Neural cell (in vitro differentiated cells): ENCODE measurements at regions not wholly inside any gene's neighbourhood (a gene's known extent, or its start where the extent isn't known, plus 50 kb on each side); places are given as distances from the start of the nearest gene placed in this dataset.

Experiments
- CTCF ChIP-seq: fragments of 450-650 bp; IDR thresholded peaks from 2 replicates; pipeline ENCODE4 v1.5.1; 2014; ENCODE audit warnings: antibody characterized with exemption, mild to moderate bottlenecking, moderate library complexity; ENCODE audit not compliant: poor library complexity, severe bottlenecking
- EP300 ChIP-seq: fragments of 450-650 bp; conservative IDR thresholded peaks from 2 replicates; pipeline ENCODE4 v1.6.1; 2014; ENCODE audit warnings: antibody characterized with exemption, mild to moderate bottlenecking, moderate library complexity; ENCODE audit not compliant: poor library complexity, severe bottlenecking
- EZH2 ChIP-seq: fragments of 200-600, 300-800 bp; shearing (Covaris generic), sonication (generic); IDR thresholded peaks from 2 replicates; pipeline ENCODE4 v1.6.1; 2014; ENCODE audit warnings: antibody characterized with exemption, low read length, borderline replicate concordance, mild to moderate bottlenecking; ENCODE audit not compliant: insufficient read depth, poor library complexity, severe bottlenecking
- POLR2AphosphoS5 ChIP-seq: IDR thresholded peaks from 2 replicates; pipeline ENCODE4 v1.6.1; 2012
- RAD21 ChIP-seq: fragments of 450-650 bp; conservative IDR thresholded peaks from 2 replicates; pipeline ENCODE4 v1.6.1; 2014; ENCODE audit warnings: antibody characterized with exemption, mild to moderate bottlenecking, moderate library complexity
- REST ChIP-seq: IDR thresholded peaks from 2 replicates; pipeline ENCODE4 v1.6.1; 2012; ENCODE audit warnings: borderline replicate concordance
- TAF1 ChIP-seq: IDR thresholded peaks from 2 replicates; pipeline ENCODE4 v1.6.1; 2012; ENCODE audit warnings: low read depth

GRCh38 chr7:52962402-52963076 lies 72.9 kb upstream of the POM121L12 start:
- TF ChIP-seq CTCF (no peak), POLR2AphosphoS5 (no peak), EZH2 (no peak), REST (no peak), RAD21 (no peak), EP300 (no peak), TAF1 (no peak)
